Glomerular visceral epithelial cell (primary cell): ENCODE measurements at regions not wholly inside any gene's neighbourhood (a gene's known extent, or its start where the extent isn't known, plus 50 kb on each side); places are given as distances from the start of the nearest gene placed in this dataset.

Experiments
- DNase-seq: peaks from one replicate; pipeline ENCODE4 v3.0.0-alpha.2; 2016; ENCODE audit errors: extremely low spot score

DNA sequence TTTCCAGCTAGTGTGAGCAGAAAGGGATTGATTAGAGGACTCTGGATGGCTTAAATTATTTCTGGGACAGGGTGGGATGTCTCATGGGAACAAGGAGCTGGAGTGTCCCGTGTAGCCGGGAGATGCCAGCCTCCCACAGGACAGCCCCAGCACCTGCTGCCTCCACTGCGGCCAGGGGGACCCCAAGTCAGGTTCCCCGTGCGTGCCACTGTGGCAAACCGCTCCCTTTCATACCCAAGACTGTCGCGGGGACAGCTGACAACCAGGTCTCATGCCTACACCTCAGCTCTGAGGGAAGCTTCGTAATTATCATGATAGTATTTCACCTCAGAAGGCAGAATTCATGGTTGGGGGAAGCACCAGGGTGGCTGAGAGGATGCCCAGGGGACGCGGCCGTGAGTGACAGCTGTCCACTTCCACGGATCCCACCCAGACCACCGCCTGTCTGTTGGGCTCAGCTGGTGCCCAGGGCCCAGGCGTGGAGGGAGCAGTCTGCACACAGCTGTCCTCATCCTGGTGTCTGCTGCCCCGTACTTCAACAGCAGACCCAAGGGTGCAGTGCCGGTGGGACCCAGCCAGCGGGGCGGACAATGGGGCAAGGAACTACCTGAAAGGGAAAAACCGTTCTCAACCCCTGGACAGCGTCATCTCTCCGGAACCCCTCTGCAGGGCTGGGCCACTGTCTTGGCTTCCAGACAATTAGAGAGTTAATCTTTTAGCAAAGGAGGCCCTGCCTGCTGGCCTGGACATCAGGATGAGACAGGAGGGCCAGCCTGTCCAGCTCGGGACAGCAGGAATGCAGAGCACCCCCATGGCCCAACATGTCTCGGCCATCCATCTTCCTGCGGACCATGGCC, 166.9 kb downstream of the OLFM1 start:
- DNase-seq = no peak

DNA sequence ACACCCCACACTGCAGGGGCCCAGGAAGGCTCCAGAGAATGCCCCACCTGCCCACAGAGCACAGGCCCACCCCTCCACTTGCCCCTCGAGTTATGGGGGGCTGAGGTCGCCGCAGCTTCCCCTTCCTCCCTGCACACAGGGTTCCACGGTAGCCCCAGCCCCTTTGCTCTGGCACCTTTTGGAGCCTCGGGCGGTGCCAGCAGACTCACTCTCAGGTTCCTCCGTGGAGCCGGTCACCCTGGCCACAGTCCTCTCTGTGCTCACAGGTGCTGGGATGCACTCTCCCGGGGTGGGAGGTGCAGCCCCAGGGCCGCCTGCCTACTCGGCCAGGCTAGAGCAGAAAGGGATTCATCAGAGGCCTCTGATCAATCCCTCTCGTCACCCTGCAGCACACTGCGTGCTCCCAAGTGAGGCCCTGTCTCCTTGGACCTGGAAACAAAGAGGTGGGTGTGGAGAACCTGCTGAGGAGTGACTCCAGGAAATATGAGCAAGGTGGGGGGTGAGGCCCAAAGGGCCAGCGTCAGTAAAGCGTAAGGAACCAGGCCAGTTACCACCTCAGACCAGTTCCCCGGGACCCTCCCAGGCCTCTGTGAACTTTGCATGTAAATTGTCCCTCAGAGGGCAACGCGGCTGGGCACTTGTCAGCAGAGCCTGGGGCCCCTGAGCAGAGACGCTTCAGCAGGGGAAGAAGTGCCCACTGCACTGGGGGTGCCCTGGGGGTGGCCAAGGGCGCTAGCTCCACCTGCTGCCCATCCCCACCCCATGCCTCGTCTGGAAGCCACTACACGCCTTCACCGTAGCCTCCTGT, 167.8 kb downstream of the OLFM1 start:
- no peak for DNase-seq

- DNase-seq = no peak
Measured at GRCh38 chr9:135255841-135256580, 168.5 kb downstream of the OLFM1 start.

GRCh38 chr9:135256581-135257354, 169.3 kb downstream of the OLFM1 start:
- no peak for DNase-seq

GRCh38 chr9:135258461-135258860, 171.0 kb downstream of the OLFM1 start:
- DNase-seq = no peak

DNA sequence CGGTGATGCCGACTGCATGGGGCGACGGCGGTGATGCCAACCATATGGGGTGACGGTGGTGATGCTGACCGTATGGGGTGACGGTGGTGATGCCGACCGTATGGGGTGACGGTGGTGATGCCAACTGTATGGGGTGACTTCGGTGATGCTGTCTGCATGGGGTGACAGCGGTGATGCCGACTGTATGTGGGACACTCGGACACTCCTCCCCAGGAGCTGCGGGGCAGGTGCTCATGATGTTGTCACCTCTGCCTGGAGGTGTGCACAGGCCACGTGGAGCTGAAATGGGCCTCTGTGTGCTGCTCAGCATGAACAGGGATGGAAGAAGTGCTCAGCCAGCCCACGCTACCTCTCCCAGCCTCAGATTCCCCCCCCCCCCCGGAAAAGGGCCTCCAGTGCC, 171.8 kb downstream of the OLFM1 start:
- DNase-seq = no peak

DNA sequence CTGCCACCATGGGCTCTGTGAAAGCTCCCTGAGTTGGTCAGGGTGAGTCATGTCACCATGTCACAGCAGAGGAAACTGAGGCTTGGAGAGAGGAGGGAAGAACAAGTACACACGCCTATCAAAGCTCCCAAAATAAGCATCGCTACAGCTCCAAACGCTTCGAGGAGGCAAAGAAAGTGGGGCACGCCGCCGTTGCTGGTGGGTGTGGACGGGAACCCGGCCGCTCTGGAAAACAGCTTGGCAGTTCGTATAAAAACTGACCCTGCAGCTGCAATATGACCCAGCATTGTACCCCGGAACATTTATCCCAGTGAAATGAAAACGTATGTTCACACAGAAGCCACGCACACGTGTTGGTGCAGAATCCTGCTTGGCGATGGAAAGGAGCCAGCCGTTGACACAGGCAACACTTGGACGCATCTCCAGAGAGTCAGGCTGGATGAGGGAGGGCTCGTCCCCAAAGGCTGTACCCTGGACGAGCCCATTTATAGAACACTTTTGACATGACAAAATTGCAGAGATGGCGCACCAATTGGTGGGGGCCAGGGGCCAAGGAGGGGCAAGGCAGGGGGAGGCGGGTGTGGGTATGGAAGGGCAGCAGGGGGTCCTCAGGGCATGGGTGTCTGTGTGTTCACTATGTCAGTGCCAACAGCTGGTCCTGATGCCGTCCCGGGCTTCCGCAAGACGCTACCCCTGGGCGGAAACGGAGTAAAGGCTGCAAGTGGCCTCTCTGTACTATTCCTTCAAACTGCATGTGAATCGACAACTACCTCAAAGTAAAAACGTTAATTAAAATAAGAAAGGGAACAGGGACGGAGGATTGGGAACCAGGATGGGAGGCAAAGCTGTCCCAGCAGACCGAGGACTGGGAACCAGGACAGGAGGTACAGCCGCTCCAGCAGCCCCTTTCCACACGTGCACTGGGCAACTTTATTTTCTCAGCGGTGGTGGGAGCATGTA, 173.0 kb downstream of the OLFM1 start:
- no peak for DNase-seq

- DNase-seq = no peak
Measured at GRCh38 chr9:135262248-135262647, 174.8 kb downstream of the OLFM1 start.

DNA sequence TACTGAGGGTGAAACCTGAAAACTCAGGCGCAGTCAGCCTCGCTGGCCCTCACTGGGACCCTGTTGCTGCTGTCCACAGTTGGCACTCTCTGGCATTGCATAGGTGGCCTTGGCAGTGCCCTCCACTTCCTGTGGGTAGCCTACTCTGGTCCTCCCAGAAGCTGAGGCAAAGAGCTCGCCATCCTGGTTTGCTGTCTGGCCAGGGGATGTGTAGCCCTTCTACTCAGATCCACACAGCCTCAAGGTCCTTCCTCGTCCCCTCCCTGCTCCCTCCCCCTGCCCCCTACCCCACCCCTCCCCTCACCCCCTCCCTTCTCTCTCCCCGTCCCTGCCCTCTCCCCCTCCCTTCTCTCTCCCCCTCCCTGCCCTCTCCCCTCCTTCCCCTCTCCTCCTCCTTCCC, 176.0 kb downstream of the OLFM1 start:
- DNase-seq = no peak

GRCh38 chr9:135265931-135266330, 178.5 kb downstream of the OLFM1 start:
- DNase-seq = no peak

GRCh38 chr9:135267191-135267809, 179.8 kb downstream of the OLFM1 start:
- DNase-seq = no peak

- no peak for DNase-seq
Measured at GRCh38 chr9:135268031-135268430, 180.6 kb downstream of the OLFM1 start.

GRCh38 chr9:135268981-135269380, 181.5 kb downstream of the OLFM1 start:
- no peak for DNase-seq

DNA sequence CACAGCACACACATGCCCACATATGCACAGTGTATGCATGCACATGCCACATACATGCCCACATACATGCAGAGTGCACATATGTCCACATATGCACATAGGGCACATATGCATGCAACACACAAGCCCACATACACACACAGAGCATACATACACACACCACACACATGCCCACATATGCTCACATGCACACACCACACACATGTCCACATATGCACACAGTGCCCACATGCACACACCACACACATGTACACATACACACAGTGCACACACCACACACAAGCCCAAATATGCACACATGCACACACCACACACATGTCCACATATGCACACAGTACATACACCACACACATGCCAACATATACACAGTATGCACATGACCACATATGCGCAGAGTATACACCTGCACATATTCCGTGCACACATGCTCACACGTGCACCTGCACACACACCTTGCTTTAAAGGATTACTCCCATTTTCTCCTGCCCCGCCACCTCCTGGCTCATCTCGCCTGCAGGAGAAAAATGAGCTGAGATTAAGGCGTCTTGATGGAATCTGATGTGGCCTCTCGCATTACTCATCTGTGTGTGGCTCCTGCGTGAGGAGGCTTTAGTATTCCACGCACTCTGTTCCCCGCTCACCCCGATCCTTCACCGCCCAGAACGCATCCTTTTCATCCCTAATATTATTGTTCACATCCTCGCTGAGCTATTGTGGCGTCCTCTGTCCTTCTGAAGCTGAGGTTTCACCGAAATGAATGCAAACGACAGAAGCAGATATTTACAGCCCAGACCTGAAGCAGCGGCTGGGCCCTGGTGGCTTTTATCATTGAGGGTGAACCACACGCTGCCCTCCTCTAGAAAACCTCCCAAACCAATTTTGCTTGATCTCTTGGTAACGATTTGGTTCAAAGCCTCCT, 182.7 kb downstream of the OLFM1 start:
- no peak for DNase-seq

- no peak for DNase-seq
Measured at GRCh38 chr9:135271425-135271824, 184.0 kb downstream of the OLFM1 start.

DNA sequence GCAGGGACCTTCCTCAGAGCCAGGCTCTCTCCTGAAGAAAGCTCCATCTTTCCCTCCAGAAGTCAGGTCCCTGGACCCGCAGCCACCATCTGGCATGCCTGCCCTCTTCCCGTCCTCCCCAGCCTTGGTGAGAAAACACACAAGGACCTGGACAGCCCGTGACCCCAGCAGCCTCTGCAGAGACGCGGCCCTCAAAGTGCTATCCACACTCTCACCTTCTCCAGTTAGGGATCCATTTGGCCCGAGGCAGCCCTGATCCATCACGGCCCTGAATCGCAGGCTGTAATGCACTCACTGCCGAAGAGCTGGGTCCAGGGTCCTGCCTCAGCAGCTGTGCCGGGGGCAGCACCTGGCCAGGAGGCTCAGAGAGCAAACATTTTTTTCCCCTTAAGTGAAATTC, 185.1 kb downstream of the OLFM1 start:
- no peak for DNase-seq

- no peak for DNase-seq
Measured at GRCh38 chr9:135273008-135273407, 185.5 kb downstream of the OLFM1 start.

DNA sequence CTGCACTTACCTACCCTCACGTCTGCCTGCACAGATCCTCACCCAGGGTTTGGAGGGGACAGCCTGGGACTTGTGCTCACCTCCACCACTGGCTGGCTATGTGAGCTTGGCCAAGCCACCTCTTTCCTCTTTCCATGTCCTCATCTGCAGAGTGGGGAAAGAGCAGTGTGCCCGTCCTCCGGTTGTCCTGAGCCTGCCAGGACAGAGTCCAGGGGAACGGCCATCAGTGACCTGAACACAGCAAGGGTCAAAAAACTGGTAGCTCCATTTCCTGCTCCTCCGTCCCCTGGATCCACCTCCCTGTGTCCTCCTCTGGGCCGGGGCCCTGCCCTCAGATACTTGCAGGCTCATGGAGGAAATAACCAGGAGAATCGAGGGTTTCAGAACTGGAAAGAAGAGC, 187.7 kb downstream of the OLFM1 start:
- no peak for DNase-seq
